ENCODE measurements at regions not wholly inside any gene's neighbourhood (a gene's known extent, or its start where the extent isn't known, plus 50 kb on each side); places are given as distances from the start of the nearest gene placed in this dataset.
A peak's percentile ranks its signal among the peaks of the same experiment; 100 is the strongest.

DNA sequence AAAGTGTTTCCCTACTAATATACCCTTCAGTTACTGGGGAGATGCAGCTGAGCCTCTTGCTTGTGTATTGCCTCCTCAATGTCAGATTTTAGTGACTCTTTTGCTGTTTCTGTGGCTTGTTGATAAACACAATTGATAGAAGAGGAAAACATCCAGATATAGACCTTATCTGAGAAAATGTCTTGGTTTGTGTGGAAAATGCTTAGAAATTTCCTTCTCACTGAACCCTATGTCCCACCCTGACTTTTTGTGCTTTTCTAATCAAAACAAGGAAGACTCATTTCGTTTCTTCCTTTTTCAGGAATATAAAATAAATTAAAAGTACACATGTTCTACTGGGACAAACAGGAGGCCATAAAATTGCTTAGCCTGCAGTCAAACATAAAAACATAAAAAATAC, 257.5 kb downstream of the PHF14 start:
- no peak overlapping the region for H3K4me3 ChIP-seq
- FAIRE-seq = no peak
- no peaks in the 10 kb centered on the region for H3K9me3 ChIP-seq
- DNase-seq (ENCODE audit: low read depth in 1 of 2, low spot score in 1 of 2) = no peak
- TF ChIP-seq, protein P1, sequence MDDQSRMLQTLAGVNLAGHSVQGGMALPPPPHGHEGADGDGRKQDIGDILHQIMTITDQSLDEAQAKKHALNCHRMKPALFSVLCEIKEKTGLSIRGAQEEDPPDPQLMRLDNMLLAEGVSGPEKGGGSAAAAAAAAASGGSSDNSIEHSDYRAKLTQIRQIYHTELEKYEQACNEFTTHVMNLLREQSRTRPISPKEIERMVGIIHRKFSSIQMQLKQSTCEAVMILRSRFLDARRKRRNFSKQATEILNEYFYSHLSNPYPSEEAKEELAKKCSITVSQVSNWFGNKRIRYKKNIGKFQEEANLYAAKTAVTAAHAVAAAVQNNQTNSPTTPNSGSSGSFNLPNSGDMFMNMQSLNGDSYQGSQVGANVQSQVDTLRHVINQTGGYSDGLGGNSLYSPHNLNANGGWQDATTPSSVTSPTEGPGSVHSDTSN (IDR thresholded peaks at IDR 0.05) = no peak
- TF ChIP-seq FOXS1 (CRISPR knock-in tag; IDR thresholded peaks at IDR 0.05) (no peak), PHF8 (IDR thresholded peaks at IDR 0.05; ENCODE audit: borderline replicate concordance, low read depth) (no peak)
- TF ChIP-seq, protein P2, sequence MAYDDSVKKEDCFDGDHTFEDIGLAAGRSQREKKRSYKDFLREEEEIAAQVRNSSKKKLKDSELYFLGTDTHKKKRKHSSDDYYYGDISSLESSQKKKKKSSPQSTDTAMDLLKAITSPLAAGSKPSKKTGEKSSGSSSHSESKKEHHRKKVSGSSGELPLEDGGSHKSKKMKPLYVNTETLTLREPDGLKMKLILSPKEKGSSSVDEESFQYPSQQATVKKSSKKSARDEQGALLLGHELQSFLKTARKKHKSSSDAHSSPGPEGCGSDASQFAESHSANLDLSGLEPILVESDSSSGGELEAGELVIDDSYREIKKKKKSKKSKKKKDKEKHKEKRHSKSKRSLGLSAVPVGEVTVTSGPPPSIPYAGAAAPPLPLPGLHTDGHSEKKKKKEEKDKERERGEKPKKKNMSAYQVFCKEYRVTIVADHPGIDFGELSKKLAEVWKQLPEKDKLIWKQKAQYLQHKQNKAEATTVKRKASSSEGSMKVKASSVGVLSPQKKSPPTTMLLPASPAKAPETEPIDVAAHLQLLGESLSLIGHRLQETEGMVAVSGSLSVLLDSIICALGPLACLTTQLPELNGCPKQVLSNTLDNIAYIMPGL (CRISPR knock-in tag; IDR thresholded peaks at IDR 0.05; ENCODE audit: borderline replicate concordance) = no peak
- 2% methylated on average over 1 of the region's 1 CpG for WGBS (ENCODE audit: missing lambda C conversion rate)
- no peak overlapping the region for H3K4me2 ChIP-seq
- no peak overlapping the region for H3K27ac ChIP-seq
- ATAC-seq = no peak
- POLR2A ChIA-PET = no interaction called here
- CTCF ChIA-PET = interaction anchor here (0.6 kb wide), 1 partner anchor 625 kb away, joined by 4 read pairs; no protein-coding TSS in a partner anchor
- no peaks in the 10 kb centered on the region for H3K4me1 ChIP-seq

DNA sequence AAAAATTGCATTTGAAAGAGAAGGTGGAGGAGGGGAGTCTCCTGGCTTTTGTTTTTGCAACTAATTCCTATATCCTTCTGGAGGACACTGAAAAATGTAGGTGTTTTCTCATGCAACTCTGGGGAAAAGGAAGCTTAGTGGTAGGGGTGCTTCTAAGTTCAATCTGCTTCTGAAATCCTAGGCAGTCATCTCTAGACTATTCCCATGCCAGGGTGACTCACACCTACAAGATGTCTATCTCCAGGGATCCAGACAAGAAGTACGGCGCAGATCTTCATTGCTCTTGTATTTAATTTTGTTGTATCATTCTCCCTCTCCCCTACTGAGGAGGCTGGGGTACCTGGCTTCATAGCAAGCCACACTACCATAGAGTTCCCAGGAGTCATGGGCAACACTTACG, 258.8 kb downstream of the PHF14 start:
- no peak overlapping the region for H3K4me3 ChIP-seq
- H3K9me3 ChIP-seq = no peaks in the 10 kb centered on the region
- ATAC-seq = peak; percentile 45 to 50; a peak in 1 of 6 replicates
- WGBS (ENCODE audit: missing lambda C conversion rate) = 62% methylated on average over 3 of the region's 3 CpGs
- no peak for FAIRE-seq
- no peak overlapping the region for H3K4me2 ChIP-seq
- ChIA-PET CTCF (interaction anchor here (0.6 kb wide), 1 partner anchor 22 kb away, joined by 3 read pairs; no protein-coding TSS in a partner anchor), POLR2A (no interaction called here)
- no peak for DNase-seq (ENCODE audit: low read depth in 1 of 2, low spot score in 1 of 2)
- H3K4me1 ChIP-seq = no peaks in the 10 kb centered on the region
- H3K27ac ChIP-seq = no peak overlapping the region
- no peak for TF ChIP-seq MAZ (IDR thresholded peaks at IDR 0.05; ENCODE audit: borderline replicate concordance, low read depth, low read length)
- TF ChIP-seq MYC (IDR thresholded peaks at IDR 0.05; ENCODE audit: borderline replicate concordance, low read length) = no peak
- no peak for TF ChIP-seq SREBF2 (IDR thresholded peaks at IDR 0.05)
- TF ChIP-seq ZFP36 (IDR thresholded peaks at IDR 0.05; ENCODE audit: borderline replicate concordance, partially characterized antibody) = no peak
- TF ChIP-seq ZC3H11A (IDR thresholded peaks at IDR 0.05) = no peak
- TF ChIP-seq HOXA7 (CRISPR knock-in tag; IDR thresholded peaks at IDR 0.05) = no peak
- TF ChIP-seq, protein P2 (CRISPR knock-in tag; IDR thresholded peaks at IDR 0.05; ENCODE audit: borderline replicate concordance) = no peak
- no peak for TF ChIP-seq EHF (CRISPR knock-in tag; IDR thresholded peaks at IDR 0.05)
- TF ChIP-seq RAD21 (conservative IDR thresholded peaks at IDR 0.05 in 1 of 2, IDR thresholded peaks at IDR 0.05 in 1 of 2) = no peak
- TF ChIP-seq, protein P3, sequence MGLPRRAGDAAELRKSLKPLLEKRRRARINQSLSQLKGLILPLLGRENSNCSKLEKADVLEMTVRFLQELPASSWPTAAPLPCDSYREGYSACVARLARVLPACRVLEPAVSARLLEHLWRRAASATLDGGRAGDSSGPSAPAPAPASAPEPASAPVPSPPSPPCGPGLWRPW (IDR thresholded peaks at IDR 0.05) = no peak
- TF ChIP-seq NFE2L2 (conservative IDR thresholded peaks at IDR 0.05; ENCODE audit: low read length) = no peak

DNA sequence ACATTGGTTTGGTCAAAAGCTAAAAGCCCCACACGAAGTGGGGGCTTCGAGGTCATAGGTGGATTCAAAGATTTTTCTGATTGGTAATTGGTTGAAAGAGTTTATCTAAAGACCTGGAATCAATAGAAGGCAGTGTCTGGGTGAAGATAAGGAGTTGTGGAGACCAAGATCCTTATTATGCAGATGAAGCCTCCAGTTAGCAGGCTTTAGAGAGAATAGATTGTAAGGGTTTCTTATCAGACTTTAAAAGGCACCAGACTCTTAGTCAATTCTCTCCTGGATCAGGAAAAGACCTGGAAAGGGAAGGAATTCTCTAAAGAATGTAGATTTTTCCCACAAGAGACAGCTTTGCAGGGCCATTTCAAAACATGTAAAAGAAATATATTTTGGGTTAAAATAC, 260.2 kb downstream of the PHF14 start:
- FAIRE-seq = no peak
- H3K4me2 ChIP-seq = no peak overlapping the region
- TF ChIP-seq NFE2L2 (conservative IDR thresholded peaks at IDR 0.05; ENCODE audit: low read length) (no peak), POLR2AphosphoS2 (conservative IDR thresholded peaks at IDR 0.05; ENCODE audit: low read length) (no peak), HEYL (CRISPR knock-in tag; IDR thresholded peaks at IDR 0.05) (no peak), MAFK (IDR thresholded peaks at IDR 0.05; ENCODE audit: partially characterized antibody) (no peak), NPAS2 (CRISPR knock-in tag; IDR thresholded peaks at IDR 0.05; ENCODE audit: borderline replicate concordance) (no peak), CBX2 (IDR thresholded peaks at IDR 0.05; ENCODE audit: borderline replicate concordance, low read depth) (no peak), RNF2 (IDR thresholded peaks at IDR 0.05; ENCODE audit: borderline replicate concordance, low read depth) (no peak), KDM5A (IDR thresholded peaks at IDR 0.05) (no peak), BHLHE40 (IDR thresholded peaks at IDR 0.05; ENCODE audit: low read depth, low read length) (no peak), HOXA7 (CRISPR knock-in tag; IDR thresholded peaks at IDR 0.05) (no peak), GATA3 (IDR thresholded peaks at IDR 0.05; ENCODE audit: borderline replicate concordance) (no peak), ZNF302 (CRISPR knock-in tag; IDR thresholded peaks at IDR 0.05) (no peak), TP53 (CRISPR knock-in tag; IDR thresholded peaks at IDR 0.05) (no peak), POLR2A (IDR thresholded peaks at IDR 0.05; ENCODE audit: low read length) (no peak)
- TF ChIP-seq, protein P3 (IDR thresholded peaks at IDR 0.05) = no peak
- H3K9me3 ChIP-seq = no peaks in the 10 kb centered on the region
- CTCF ChIA-PET = no interaction called here
- H3K4me1 ChIP-seq = no peaks in the 10 kb centered on the region
- POLR2A ChIA-PET = no interaction called here
- no peak overlapping the region for H3K27ac ChIP-seq
- no peak overlapping the region for H3K4me3 ChIP-seq
- ATAC-seq = no peak
- WGBS (ENCODE audit: missing lambda C conversion rate) = 14% methylated on average over 2 of the region's 2 CpGs
- no peak for DNase-seq (ENCODE audit: low read depth in 1 of 2, low spot score in 1 of 2)

Data from A549 (cell line).